Loucy (cell line): ENCODE measurements at regions not wholly inside any gene's neighbourhood (a gene's known extent, or its start where the extent isn't known, plus 50 kb on each side); places are given as distances from the start of the nearest gene placed in this dataset.

ENCODE experiments used
- CTCF ChIP-seq: fragments of 200-600 bp; sonication (generic); conservative IDR thresholded peaks from 2 replicates; pipeline ENCODE4 v1.5.1; 2014; ENCODE audit warnings: mild to moderate bottlenecking, antibody characterized with exemption, low read length
- EZH2phosphoT487 ChIP-seq: fragments of 200-600 bp; IDR thresholded peaks from 2 replicates; pipeline ENCODE4 v1.6.1; 2018; ENCODE audit warnings: antibody characterized with exemption, mild to moderate bottlenecking, moderate library complexity, borderline replicate concordance

GRCh38 chr5:63398346-63398745 is 563.9 kb downstream of the HTR1A start:
- TF ChIP-seq EZH2phosphoT487 (no peak), CTCF (no peak)
